NK-92 treated with Interleukin-12 subunit alpha and Interleukin-12 subunit beta, amount 100 ng/mL, for 24 hours (cell line): ENCODE measurements at regions not wholly inside any gene's neighbourhood (a gene's known extent, or its start where the extent isn't known, plus 50 kb on each side); places are given as distances from the start of the nearest gene placed in this dataset.

Source experiments
- DNase-seq: peaks from one replicate; lab custom pipeline; 2025; lab: John Stamatoyannopoulos, UW

- no peak for DNase-seq
These were observed 617.6 kb downstream of the EBF1 start for GRCh38 chr5:158482125-158482524.

- no peak for DNase-seq
These were observed 619.2 kb upstream of the CLINT1 start for GRCh38 chr5:158478139-158478538.

- no peak for DNase-seq
These were observed 618.3 kb upstream of the CLINT1 start for GRCh38 chr5:158477214-158477613.

- no peak for DNase-seq
These were observed 614.2 kb upstream of the CLINT1 start for GRCh38 chr5:158473016-158473635.

- no peak for DNase-seq
These were observed 612.6 kb upstream of the CLINT1 start for GRCh38 chr5:158471535-158471924.

GRCh38 chr5:158470764-158471534 lies 612.0 kb upstream of the CLINT1 start:
- DNase-seq, result no peak

GRCh38 chr5:158468444-158468843 lies 609.5 kb upstream of the CLINT1 start:
- no peak for DNase-seq

GRCh38 chr5:158466191-158466590 lies 607.2 kb upstream of the CLINT1 start:
- DNase-seq, result no peak

- no peak for DNase-seq
These were observed 606.4 kb upstream of the CLINT1 start for GRCh38 chr5:158465086-158465972.

GRCh38 chr5:158464383-158464782 lies 605.4 kb upstream of the CLINT1 start:
- DNase-seq, result no peak

GRCh38 chr5:158463938-158464337 lies 605.0 kb upstream of the CLINT1 start:
- DNase-seq, result peak; percentile 27

- DNase-seq, result no peak
These were observed 604.2 kb upstream of the CLINT1 start for GRCh38 chr5:158463188-158463587.

GRCh38 chr5:158462349-158463114 lies 603.6 kb upstream of the CLINT1 start:
- no peak for DNase-seq

GRCh38 chr5:158461240-158461854 lies 602.4 kb upstream of the CLINT1 start:
- no peak for DNase-seq

GRCh38 chr5:158458086-158458485 lies 599.1 kb upstream of the CLINT1 start:
- DNase-seq, result no peak

- DNase-seq, result peak; percentile 67
These were observed 597.8 kb upstream of the CLINT1 start for GRCh38 chr5:158456756-158457155.

GRCh38 chr5:158456241-158456640 lies 597.3 kb upstream of the CLINT1 start:
- DNase-seq, result no peak

GRCh38 chr5:158451993-158452672 lies 593.2 kb upstream of the CLINT1 start:
- DNase-seq, result no peak

GRCh38 chr5:158451203-158451992 lies 592.5 kb upstream of the CLINT1 start:
- DNase-seq, result no peak

GRCh38 chr5:158450751-158451171 lies 591.8 kb upstream of the CLINT1 start:
- no peak for DNase-seq
